ENCODE measurements at regions not wholly inside any gene's neighbourhood (a gene's known extent, or its start where the extent isn't known, plus 50 kb on each side); places are given as distances from the start of the nearest gene placed in this dataset.

- TF ChIP-seq, protein P1, sequence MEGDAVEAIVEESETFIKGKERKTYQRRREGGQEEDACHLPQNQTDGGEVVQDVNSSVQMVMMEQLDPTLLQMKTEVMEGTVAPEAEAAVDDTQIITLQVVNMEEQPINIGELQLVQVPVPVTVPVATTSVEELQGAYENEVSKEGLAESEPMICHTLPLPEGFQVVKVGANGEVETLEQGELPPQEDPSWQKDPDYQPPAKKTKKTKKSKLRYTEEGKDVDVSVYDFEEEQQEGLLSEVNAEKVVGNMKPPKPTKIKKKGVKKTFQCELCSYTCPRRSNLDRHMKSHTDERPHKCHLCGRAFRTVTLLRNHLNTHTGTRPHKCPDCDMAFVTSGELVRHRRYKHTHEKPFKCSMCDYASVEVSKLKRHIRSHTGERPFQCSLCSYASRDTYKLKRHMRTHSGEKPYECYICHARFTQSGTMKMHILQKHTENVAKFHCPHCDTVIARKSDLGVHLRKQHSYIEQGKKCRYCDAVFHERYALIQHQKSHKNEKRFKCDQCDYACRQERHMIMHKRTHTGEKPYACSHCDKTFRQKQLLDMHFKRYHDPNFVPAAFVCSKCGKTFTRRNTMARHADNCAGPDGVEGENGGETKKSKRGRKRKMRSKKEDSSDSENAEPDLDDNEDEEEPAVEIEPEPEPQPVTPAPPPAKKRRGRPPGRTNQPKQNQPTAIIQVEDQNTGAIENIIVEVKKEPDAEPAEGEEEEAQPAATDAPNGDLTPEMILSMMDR (IDR thresholded peaks at IDR 0.05; ENCODE audit: insufficient read depth, low read depth, low read length): no peak
- no peak for TF ChIP-seq EZH2 (IDR thresholded peaks at IDR 0.05; ENCODE audit: insufficient read depth, low read length)
These were observed 332.8 kb downstream of the MAF start for GRCh38 chr16:79267781-79268180.
